Muscle of back (tissue), 3 donors: ENCODE measurements at regions not wholly inside any gene's neighbourhood (a gene's known extent, or its start where the extent isn't known, plus 50 kb on each side); places are given as distances from the start of the nearest gene placed in this dataset.

Source experiments
- DNase-seq, 3 donors: peaks; one replicate each; pipeline versions ENCODE4 v3.0.0 to v3.0.0-alpha.2; 2013

DNA sequence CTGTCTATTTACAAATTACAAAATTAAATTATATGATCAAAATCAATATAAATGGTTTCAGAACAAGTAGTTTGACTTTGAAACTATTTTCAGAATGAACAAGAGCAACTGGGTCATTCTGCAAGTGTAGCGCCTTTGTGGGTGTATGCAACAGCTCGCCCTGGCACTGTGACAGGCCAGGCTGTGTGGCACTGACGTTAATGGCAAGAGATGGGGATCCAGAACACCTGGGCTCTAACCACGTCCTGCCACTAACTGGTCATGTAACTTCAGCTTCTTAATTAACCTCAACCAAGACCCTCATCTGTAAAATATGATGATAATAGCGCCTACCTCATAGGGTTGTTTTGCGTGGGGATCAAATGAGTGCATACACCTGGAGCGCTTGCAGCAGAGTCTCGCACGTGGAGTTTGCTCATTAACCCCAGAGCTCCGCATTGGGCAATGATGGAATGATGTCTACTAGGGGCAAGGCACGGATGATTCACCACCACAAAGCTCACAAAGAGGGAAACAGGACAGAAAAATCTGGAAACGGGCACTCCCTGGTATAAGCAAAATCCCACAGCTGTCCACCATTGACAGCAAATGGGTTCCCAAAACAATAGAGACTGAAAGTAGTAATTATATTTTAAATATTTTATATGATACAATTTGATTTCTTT, 639.4 kb downstream of the SEMA5A start:
- DNase-seq, result no peak

DNA sequence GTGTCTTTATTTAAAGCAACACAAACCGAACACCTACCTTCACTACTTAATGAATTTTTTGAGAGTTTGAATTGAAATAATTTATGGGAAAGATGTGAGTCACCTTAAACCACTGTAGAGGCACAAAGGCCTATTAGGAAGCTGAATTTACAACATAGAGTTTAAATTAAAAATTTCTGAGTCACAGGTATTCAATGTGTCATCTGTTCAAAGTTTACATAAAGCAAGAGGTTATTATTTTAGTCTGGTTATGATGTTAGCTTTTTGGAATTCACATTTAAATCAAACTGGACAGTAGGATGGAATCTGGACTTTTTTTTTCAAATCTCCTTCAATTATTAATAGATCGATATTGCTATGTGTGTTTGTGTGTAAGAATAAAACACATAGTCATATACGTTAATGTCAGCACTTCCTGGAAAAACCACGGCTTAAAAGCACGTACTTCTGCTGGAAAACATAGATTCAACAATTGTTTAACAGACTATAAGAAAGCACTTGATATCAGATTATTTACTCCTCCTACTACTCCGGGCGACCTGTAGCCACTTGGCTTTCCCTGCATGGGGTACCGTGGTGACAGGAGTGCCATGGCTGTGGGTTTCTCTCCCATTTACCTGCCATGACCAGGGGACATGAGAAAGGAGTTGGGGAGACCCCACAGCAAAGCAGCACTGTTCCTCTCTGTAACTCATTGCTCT, 638.6 kb downstream of the SEMA5A start:
- peak in 1 of 3 donors; percentile 55 for DNase-seq

DNA sequence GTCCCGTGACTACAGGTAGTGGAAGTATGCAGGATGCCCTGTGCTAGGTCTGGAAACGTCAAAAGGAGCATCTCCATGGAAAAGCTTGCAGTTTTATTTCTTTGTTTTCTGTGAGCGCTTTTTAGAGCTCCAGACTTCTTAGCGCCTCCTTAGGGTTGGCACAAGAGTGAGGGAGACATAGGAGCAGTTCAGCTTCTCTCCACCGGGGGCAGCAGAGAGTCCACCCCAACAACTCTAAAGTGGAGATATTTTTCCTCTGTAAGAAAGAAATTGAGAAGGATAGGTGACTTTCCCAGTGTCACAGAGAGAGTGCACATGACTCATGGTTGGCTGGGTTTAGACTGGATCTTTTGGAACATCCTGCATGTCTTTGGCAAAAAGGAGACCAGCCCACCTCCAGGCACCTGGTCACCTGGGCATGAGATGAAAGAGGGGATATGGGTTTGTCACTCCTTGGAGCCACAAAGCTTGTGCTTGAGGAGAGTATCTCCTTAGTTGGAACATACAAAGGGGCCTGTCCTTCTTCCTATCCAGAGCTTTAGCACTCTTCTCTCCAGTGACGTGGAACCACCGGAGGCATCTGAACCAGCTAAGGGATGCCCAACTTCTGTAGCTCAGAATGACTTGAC, 637.7 kb downstream of the SEMA5A start:
- peak in 1 of 3 donors; percentile 15 for DNase-seq

DNA sequence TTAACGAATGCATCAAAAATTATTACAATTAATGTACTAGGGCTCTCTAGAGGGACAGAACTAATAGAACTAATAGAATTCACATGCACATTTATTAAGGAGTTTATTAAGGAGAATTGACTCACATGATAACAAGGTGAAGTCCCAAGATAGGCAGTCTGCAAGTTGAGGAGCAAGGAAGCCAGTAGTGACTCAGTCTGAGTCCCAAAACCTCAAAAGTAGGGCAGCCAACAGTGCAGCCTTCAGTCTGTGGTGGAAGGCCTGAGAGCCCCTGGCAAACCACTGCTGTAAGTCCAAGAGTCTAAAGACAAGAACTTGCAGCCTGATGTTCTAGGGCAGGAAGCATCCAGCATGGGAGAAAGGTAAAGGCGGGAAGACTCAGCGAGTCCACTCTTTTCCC, 633.8 kb downstream of the SEMA5A start:
- DNase-seq, result no peak

DNA sequence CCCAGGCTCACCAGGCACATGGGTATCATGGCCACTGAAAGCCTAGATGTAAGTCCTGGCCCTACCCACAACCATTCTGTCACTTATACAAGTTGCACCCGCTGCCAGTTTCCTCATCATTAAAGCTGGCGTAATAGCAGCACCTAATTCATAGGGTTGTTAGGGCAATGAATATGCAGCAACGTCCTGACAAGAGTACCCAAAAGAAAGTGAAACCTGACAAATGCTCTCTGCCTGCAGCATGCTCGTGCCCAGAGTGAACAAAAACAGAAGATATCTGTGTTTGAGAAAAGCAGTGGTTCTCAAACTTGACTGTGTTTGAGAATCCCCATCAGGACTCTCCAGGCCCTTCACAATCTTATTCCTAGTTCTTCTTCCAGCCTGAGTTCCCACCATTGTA, 632.4 kb downstream of the SEMA5A start:
- DNase-seq, result no peak

DNA sequence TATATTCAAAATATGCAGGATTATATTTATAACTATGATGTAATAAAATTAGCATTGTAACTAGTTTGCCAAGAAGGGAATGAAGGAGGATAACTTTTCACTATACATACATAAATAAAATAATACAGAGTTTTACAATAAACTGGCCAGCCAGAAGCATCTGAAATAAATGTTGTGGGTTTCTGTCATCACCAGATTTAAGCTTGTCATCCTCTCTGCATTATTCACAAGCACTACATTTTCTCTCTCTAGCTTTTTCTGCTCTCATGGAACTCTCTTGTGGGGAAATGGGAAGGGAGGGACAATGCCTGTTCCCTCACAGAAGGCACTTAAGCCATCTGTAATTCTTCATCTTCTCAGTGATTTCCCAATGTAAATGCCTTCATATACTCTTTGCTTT, 626.8 kb downstream of the SEMA5A start:
- peak in 1 of 3 donors; percentile 51 for DNase-seq

DNA sequence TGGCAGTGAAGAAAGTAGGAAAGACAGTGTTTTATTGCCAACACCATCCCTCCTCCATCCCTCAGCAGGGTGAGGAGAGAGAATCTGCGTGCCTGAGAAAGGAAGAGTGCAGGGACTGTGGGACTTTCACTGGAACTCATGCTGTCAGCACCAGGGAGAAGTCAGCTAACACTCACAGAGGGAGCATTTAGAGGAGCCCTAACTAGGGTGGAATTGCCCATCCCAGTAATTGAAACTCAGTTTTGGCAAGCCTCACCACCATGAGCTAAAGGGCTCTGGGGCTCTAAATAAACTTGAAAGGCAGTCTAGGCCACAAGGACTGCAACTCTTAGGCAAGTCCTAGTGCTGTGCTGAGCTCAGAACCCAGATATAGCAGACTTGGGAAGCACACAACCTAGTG, 622.3 kb downstream of the SEMA5A start:
- peak in 1 of 3 donors; percentile 11 for DNase-seq

DNA sequence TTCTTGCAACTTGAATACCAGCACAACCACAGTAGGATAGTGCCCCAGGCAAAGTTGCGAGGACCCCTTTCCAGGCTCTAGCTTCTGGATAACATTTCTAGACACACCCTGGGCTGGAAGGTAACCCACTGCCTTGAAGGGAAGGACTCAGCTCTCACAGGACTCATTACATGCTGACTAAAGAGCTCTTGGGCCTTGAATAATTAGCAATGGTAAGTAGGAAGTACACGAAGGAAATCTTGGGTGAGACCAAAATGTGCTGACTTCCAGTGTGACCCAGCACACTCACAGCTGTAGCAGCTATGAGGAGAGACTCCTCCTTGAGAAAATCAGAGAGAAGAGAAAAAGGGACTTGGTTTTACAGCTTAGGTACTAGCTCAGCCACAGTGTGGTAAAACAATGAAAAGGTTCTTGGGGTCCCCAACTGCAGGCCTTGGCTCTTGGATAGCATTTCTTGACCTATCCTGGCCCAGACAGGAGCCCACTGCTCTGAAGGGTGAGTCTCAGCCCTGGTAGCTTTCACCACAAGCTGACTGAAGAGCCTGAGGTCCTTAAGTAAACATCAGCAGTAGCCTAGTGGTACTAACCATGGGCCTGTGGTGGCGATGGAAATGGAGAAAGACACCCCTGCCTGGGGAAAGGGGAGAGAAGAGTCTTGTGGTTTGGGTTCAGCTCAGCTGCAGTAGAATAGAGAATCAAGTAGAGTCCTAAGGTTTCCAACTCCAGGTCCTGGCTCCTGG, 621.7 kb downstream of the SEMA5A start:
- no peak for DNase-seq

DNA sequence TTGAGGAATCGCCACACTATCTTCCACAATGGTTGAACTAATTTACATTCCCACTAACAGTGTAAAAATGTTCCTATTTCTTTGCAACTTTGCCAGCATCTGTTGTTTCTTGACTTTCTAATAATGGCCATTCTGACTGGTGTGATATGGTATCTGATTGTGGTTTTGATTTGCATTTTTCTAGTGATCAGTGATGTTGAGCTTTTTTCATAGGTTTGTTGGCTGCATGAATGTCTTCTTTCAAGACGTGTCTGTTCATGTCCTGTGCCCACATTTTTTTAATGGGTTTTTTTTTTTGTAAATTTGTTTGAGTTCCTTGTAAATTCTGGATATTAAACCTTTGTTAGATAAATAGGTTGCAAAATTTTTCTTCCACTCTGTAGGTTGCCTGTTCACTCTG, 615.9 kb downstream of the SEMA5A start:
- no peak for DNase-seq

DNA sequence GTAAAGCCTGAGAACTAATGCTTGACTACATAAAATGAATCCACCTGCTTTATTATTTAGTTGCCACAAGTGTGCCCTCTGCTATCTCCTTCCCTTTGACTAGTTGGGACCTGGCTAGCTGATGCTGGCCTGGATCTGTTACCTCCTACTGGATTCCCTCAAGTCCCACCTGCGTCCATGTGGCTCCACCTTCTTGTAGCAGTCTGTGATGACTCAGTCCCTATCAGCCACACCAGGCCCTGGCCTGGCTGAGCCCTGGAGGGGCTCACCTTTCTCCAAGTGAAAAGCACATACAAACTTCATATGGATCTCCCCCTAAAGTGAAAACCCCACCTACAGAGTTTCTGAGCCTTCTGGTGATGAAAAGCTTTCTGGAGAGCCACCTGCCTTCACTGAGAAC, 611.4 kb downstream of the SEMA5A start:
- no peak for DNase-seq

DNA sequence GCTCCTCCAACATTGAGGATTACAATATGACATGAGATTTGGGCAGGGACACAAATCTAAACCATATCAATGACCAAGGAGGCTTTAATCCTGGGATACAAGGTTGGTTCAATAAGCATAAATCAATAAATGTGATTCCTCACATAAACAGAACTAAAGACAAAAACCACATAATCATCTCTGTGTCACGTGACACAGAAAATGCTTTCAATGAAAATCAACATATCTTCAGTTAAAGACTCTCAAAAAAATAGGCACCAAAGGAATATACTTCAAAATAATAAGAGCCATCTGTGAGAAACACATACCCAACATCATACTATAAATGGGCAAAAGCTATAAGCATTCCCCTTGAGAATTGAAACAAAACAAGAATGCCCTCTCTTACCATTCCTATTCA, 604.9 kb downstream of the SEMA5A start:
- DNase-seq, result no peak

DNA sequence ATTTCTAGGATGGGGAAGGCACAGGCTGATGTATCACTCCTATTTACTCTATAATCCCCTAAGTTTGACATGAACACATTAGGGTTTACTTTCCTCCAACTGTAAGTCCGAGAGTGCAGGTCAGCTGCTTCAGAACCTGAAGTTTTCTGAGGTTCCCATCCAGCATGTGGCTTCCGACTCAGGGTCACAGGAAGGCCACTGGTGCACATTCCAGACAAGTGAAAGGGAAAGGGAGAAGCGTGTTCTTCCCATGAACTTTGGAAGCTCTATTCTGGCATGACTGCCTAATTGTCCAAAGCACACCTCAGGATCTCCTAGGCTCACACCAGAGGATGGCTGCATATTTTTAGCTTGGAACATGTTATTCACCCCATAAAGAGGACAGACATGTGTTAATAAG, 602.6 kb downstream of the SEMA5A start:
- DNase-seq, result peak in 1 of 3 donors; percentile 5

DNA sequence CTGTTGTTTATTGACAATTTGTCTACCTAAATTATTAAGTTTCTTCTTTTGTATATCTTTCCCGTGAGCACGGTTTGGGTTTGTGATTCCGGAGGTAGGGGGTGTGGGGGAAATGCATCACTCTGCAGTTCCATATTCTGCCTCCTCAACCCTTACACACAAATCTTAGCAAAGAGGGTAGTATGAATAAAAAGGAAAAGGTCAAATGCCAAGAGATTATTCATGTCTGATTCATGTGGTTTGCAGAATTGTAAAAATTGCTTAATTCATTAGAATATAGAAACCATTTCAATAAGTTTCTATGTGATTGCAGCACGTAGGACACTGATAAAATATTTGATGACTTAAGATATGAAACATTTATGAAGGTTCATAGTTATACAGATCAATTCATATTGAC, 601.9 kb downstream of the SEMA5A start:
- DNase-seq, result no peak

DNA sequence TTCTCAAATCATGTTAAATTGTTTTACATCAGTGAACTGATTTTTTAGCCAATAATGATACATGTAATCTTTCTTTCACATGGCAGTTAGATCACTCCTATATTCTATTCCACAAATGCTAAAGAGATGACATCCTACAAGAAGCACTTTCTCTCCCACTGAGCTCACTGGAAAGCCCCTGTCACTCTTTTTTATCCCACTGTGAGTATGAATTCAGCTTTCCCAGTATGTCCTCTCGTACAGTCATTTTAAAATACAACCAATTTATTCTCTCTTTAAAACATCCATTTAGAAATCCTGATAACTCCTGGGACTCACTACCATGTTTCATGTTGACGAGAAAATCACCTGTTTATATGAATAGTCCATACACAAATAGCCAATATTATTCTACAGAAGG, 599.9 kb downstream of the SEMA5A start:
- no peak for DNase-seq

DNA sequence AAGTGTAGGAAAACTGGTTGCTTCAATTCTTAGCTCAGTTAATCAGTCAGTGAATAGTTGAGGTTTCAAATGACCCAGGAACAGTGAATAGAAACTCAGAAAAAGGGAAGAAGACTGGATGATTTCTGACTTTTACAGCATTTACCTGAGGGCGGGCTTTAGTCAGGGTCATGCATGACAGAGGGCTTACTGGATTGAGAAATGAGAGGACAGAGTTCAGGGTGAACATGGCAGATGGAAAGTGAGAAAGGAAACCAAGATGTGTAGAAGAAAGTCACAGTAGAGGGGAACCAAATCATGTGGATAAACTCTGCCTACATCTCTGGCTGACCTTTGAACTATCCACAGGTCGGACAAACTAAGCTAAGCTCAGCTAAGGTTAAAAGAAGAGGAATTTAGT, 596.0 kb downstream of the SEMA5A start:
- DNase-seq, result no peak

DNA sequence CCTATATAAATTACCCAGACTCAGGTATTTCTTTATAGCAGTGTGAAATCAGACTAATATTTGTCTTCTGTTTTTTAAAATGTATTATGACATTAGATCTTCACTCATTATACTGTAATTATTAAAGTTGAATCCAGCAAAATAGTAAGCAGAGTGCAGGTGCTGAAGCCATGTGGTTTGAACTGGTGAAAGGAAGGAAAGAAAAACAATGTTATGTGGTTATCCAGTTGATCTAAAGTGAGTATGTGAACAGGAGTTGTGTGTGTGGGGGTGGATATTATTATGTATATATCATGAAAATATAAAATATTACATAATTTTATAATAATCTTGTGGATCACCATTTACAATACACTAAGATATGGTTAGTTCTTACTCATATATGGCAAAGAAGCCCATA, 593.7 kb downstream of the SEMA5A start:
- no peak for DNase-seq

DNA sequence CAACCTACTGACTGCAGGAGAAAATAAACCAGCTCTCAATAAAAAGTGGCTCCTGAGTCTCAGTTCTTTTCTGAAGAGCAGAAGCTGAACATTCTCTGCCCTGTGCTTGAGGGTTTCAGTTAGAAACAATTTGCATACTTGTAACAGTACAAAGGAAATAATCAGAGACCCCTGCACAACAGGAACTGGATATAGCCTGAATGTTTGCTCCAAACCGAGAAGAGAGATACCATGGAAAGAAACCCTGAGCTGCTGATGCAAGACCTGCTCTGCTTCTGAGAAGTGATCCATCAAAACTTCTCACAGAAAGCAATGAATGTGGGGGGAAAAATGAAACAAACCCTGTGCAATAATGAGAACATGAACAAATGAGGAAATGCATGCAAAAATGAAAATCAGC, 592.9 kb downstream of the SEMA5A start:
- no peak for DNase-seq

DNA sequence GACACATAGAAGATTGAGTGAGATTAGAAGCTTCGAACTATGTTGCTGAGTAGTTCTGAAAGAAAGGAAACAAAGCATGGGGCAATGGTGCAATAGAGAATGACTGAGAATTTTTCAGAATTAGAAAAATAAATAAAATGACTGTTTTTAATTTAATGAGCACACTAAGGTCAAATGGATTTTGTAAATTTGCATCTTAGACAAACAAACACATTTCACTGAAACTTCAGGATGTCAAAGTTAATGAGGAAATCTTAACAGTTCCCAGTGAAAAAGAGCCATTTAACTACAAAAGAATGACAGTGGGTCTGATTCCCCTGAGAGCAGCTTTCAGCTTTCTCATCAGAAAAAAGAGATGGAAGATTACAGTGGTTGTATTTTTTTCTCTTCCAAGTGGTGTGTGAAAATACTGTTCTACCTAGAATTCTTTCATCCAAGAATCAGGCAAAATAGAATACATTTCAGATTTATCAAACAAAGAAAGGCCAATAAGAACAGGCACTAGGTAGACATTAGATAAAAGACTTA, 591.9 kb downstream of the SEMA5A start:
- no peak for DNase-seq

DNA sequence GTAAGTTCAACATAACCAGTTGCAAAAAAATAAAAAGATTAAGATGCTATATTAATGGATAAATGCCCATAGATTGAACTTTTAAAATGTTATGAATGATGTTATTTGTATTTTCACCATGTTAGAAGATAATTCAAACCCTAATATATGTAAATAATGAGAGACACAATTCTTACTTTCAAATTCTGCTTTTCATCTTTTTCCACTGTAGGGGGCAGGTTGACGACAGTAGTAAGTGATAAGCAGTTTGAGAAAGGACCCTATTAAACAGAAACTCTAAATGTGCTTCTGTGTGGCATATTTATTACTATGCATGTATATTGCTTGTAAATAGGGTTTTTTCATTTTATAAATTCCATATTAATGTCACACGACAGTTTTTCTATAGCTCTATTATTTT, 591.1 kb downstream of the SEMA5A start:
- DNase-seq, result no peak

DNA sequence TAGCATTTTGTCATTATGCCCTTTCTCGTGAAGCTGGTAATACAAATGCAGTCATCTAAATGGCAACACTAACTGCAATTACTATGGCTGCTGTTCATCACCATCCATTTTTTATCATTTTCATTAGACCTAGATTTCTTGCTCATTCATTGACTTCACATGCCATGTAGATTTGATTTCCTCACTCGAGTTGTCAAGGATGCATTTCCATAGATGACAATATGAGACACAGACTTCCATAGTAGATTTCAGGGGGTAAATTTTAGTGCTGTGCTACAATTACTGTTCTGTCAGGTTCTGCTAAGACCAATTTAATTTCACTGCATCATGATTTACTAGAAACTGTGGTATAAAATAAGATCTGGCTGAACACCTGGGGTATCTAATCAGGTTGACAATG, 589.2 kb downstream of the SEMA5A start:
- no peak for DNase-seq

DNA sequence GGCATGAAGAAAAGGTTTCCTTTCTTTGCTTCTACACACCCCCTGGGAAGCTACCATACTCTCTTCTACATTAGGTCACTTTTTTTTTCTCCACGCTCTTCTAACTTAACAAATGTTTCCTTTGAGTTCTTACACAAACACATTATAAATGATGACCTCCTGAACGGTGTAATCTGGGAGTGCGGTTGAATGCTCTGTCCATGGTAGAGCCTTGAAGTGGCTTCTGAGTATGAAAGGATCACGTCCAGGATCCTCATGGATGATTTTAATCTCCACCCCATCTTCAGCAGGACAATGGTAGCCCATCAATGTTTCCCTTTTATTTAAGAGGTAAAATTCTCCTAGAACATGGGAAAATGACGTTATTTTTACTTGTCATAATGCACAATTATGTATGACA, 587.3 kb downstream of the SEMA5A start:
- no peak for DNase-seq

DNA sequence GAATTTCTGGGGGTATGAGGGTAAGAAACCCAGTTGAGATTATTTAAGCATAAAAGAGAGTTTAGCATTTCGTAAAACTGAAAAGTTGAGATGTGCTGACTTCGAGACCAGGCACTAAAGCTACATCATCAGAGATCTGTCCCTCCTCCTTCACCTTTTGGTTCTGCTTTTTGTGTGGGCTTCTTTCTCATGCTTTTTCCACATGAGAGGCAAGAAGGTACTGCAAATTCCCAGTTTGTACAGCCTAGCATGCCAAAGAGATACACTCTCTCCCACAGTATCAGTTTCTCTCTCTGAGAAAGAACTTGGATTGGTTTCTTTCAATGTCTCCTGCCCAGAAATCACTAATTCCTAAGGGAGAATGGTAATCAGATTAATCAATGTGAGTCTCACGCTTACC, 584.7 kb downstream of the SEMA5A start:
- DNase-seq, result no peak
